ENCODE measurements at regions not wholly inside any gene's neighbourhood (a gene's known extent, or its start where the extent isn't known, plus 50 kb on each side); places are given as distances from the start of the nearest gene placed in this dataset.
"Not testable (repeated sequence)": the region's sequence is repeated elsewhere in the genome, so short reads cannot be mapped to it uniquely, and the experiment has no call there.

- CTCF ChIA-PET, result no interaction called here
- H3K27ac Mint-ChIP-seq, result no peak overlapping the region
- H3K4me3 Mint-ChIP-seq, result no peak overlapping the region
- H3K27me3 Mint-ChIP-seq, result no peaks in the 10 kb centered on the region
- no peak for DNase-seq
- no peaks in the 10 kb centered on the region for H3K36me3 Mint-ChIP-seq (ENCODE audit: low read depth)
- POLR2A ChIA-PET, result no interaction called here
- H3K9me3 Mint-ChIP-seq, result no peaks in the 10 kb centered on the region
- no peaks in the 10 kb centered on the region for H3K4me1 Mint-ChIP-seq
Measured at GRCh38 chr10:106399112-106399511, 765.4 kb downstream of the SORCS1 start.

- Mint-ChIP-seq H3K27ac (no peak overlapping the region), H3K36me3 (ENCODE audit: low read depth) (no peaks in the 10 kb centered on the region), H3K27me3 (no peaks in the 10 kb centered on the region), H3K9me3 (no peaks in the 10 kb centered on the region), H3K4me3 (no peak overlapping the region), H3K4me1 (no peaks in the 10 kb centered on the region)
- no peak for DNase-seq
- ChIA-PET CTCF (no interaction called here), POLR2A (no interaction called here)
Measured at GRCh38 chr10:106396192-106396591, 768.3 kb downstream of the SORCS1 start.

- no peak for DNase-seq
- no peak overlapping the region for H3K27ac Mint-ChIP-seq
- H3K4me1 Mint-ChIP-seq, result no peaks in the 10 kb centered on the region
- H3K9me3 Mint-ChIP-seq, result no peaks in the 10 kb centered on the region
- CTCF ChIA-PET, result no interaction called here
- H3K36me3 Mint-ChIP-seq (ENCODE audit: low read depth), result no peaks in the 10 kb centered on the region
- no peak overlapping the region for H3K4me3 Mint-ChIP-seq
- no peaks in the 10 kb centered on the region for H3K27me3 Mint-ChIP-seq
- POLR2A ChIA-PET, result no interaction called here
Measured at GRCh38 chr10:106395041-106395749, 769.3 kb downstream of the SORCS1 start.

- Mint-ChIP-seq H3K27ac (no peak overlapping the region), H3K4me1 (no peaks in the 10 kb centered on the region), H3K27me3 (no peaks in the 10 kb centered on the region), H3K36me3 (ENCODE audit: low read depth) (no peaks in the 10 kb centered on the region), H3K4me3 (no peak overlapping the region), H3K9me3 (no peaks in the 10 kb centered on the region)
- POLR2A ChIA-PET, result no interaction called here
- DNase-seq, result no peak
- CTCF ChIA-PET, result no interaction called here
Measured at GRCh38 chr10:106392778-106393177, 771.7 kb downstream of the SORCS1 start.

GRCh38 chr10:106387063-106387462, 777.4 kb downstream of the SORCS1 start:
- Mint-ChIP-seq H3K27me3 (no peaks in the 10 kb centered on the region), H3K36me3 (ENCODE audit: low read depth) (no peaks in the 10 kb centered on the region), H3K4me1 (no peaks in the 10 kb centered on the region), H3K4me3 (no peak overlapping the region), H3K27ac (no peak overlapping the region), H3K9me3 (peaks cover 2% of the 10 kb centered on the region)
- POLR2A ChIA-PET, result no interaction called here
- CTCF ChIA-PET, result no interaction called here
- DNase-seq, result no peak

GRCh38 chr10:106384496-106384895, 780.0 kb downstream of the SORCS1 start:
- POLR2A ChIA-PET, result no interaction called here
- no peak for DNase-seq
- H3K27me3 Mint-ChIP-seq, result no peaks in the 10 kb centered on the region
- CTCF ChIA-PET, result no interaction called here
- no peaks in the 10 kb centered on the region for H3K4me1 Mint-ChIP-seq
- H3K36me3 Mint-ChIP-seq (ENCODE audit: low read depth), result no peaks in the 10 kb centered on the region
- no peak overlapping the region for H3K4me3 Mint-ChIP-seq
- peaks cover 10% of the 10 kb centered on the region for H3K9me3 Mint-ChIP-seq
- no peak overlapping the region for H3K27ac Mint-ChIP-seq

- peaks cover 19% of the 10 kb centered on the region for H3K9me3 Mint-ChIP-seq
- H3K36me3 Mint-ChIP-seq (ENCODE audit: low read depth), result no peaks in the 10 kb centered on the region
- POLR2A ChIA-PET, result no interaction called here
- no peak overlapping the region for H3K27ac Mint-ChIP-seq
- H3K27me3 Mint-ChIP-seq, result no peaks in the 10 kb centered on the region
- H3K4me1 Mint-ChIP-seq, result no peaks in the 10 kb centered on the region
- H3K4me3 Mint-ChIP-seq, result no peak overlapping the region
- CTCF ChIA-PET, result no interaction called here
- DNase-seq, result no peak
Measured at GRCh38 chr10:106380706-106381105, 783.8 kb downstream of the SORCS1 start.

- no peaks in the 10 kb centered on the region for H3K4me1 Mint-ChIP-seq
- no peak for DNase-seq
- no peaks in the 10 kb centered on the region for H3K36me3 Mint-ChIP-seq (ENCODE audit: low read depth)
- POLR2A ChIA-PET, result no interaction called here
- CTCF ChIA-PET, result no interaction called here
- H3K9me3 Mint-ChIP-seq, result peaks cover 17% of the 10 kb centered on the region
- no peak overlapping the region for H3K27ac Mint-ChIP-seq
- no peaks in the 10 kb centered on the region for H3K27me3 Mint-ChIP-seq
- H3K4me3 Mint-ChIP-seq, result no peak overlapping the region
Measured at GRCh38 chr10:106378251-106378650, 786.3 kb downstream of the SORCS1 start.

- no peaks in the 10 kb centered on the region for H3K36me3 Mint-ChIP-seq (ENCODE audit: low read depth)
- no peak overlapping the region for H3K4me3 Mint-ChIP-seq
- no peaks in the 10 kb centered on the region for H3K27me3 Mint-ChIP-seq
- no peaks in the 10 kb centered on the region for H3K9me3 Mint-ChIP-seq
- no peak for DNase-seq
- CTCF ChIA-PET, result no interaction called here
- POLR2A ChIA-PET, result no interaction called here
- no peaks in the 10 kb centered on the region for H3K4me1 Mint-ChIP-seq
- no peak overlapping the region for H3K27ac Mint-ChIP-seq
Measured at GRCh38 chr10:106370751-106371150, 793.8 kb downstream of the SORCS1 start.

GRCh38 chr10:106360870-106361269, 803.6 kb downstream of the SORCS1 start:
- H3K27me3 Mint-ChIP-seq, result no peaks in the 10 kb centered on the region
- no peak overlapping the region for H3K4me3 Mint-ChIP-seq
- DNase-seq, result no peak
- ChIA-PET CTCF (no interaction called here), POLR2A (no interaction called here)
- no peaks in the 10 kb centered on the region for H3K4me1 Mint-ChIP-seq
- no peak overlapping the region for H3K27ac Mint-ChIP-seq
- no peaks in the 10 kb centered on the region for H3K36me3 Mint-ChIP-seq (ENCODE audit: low read depth)
- H3K9me3 Mint-ChIP-seq, result no peaks in the 10 kb centered on the region

GRCh38 chr10:106355450-106355849, 809.1 kb downstream of the SORCS1 start:
- DNase-seq, result no peak
- ChIA-PET POLR2A (no interaction called here), CTCF (no interaction called here)
- Mint-ChIP-seq H3K27me3 (no peaks in the 10 kb centered on the region), H3K9me3 (peaks cover 3% of the 10 kb centered on the region), H3K4me1 (no peaks in the 10 kb centered on the region), H3K36me3 (ENCODE audit: low read depth) (no peaks in the 10 kb centered on the region), H3K27ac (no peak overlapping the region), H3K4me3 (no peak overlapping the region)

- Mint-ChIP-seq H3K9me3 (peaks cover 5% of the 10 kb centered on the region), H3K27me3 (no peaks in the 10 kb centered on the region), H3K4me3 (no peak overlapping the region), H3K36me3 (ENCODE audit: low read depth) (no peaks in the 10 kb centered on the region), H3K4me1 (no peaks in the 10 kb centered on the region), H3K27ac (no peak overlapping the region)
- DNase-seq, result no peak
- ChIA-PET POLR2A (no interaction called here), CTCF (no interaction called here)
Measured at GRCh38 chr10:106348933-106349332, 815.6 kb downstream of the SORCS1 start.

GRCh38 chr10:106347547-106347946, 817.0 kb downstream of the SORCS1 start:
- H3K36me3 Mint-ChIP-seq (ENCODE audit: low read depth), result no peaks in the 10 kb centered on the region
- H3K27me3 Mint-ChIP-seq, result no peaks in the 10 kb centered on the region
- ChIA-PET CTCF (no interaction called here), POLR2A (no interaction called here)
- H3K4me1 Mint-ChIP-seq, result no peaks in the 10 kb centered on the region
- no peak overlapping the region for H3K27ac Mint-ChIP-seq
- no peak overlapping the region for H3K4me3 Mint-ChIP-seq
- H3K9me3 Mint-ChIP-seq, result peaks cover 5% of the 10 kb centered on the region
- no peak for DNase-seq

GRCh38 chr10:106343539-106343938, 821.0 kb downstream of the SORCS1 start:
- H3K27ac Mint-ChIP-seq; H3K9me3 Mint-ChIP-seq; H3K36me3 Mint-ChIP-seq (ENCODE audit: low read depth); POLR2A ChIA-PET; H3K4me1 Mint-ChIP-seq; H3K27me3 Mint-ChIP-seq; DNase-seq; CTCF ChIA-PET; H3K4me3 Mint-ChIP-seq: not testable (repeated sequence)

Data from activated CD4-positive, alpha-beta T cell treated with anti-CD3 and anti-CD28 coated beads, Interleukin-2, amount 10 ng/mL, durations not matched to agents 7 days and 5 days (primary cell).